ENCODE measurements at regions not wholly inside any gene's neighbourhood (a gene's known extent, or its start where the extent isn't known, plus 50 kb on each side); places are given as distances from the start of the nearest gene placed in this dataset.
"Not testable (repeated sequence)": the region's sequence is repeated elsewhere in the genome, so short reads cannot be mapped to it uniquely, and the experiment has no call there.

DNA sequence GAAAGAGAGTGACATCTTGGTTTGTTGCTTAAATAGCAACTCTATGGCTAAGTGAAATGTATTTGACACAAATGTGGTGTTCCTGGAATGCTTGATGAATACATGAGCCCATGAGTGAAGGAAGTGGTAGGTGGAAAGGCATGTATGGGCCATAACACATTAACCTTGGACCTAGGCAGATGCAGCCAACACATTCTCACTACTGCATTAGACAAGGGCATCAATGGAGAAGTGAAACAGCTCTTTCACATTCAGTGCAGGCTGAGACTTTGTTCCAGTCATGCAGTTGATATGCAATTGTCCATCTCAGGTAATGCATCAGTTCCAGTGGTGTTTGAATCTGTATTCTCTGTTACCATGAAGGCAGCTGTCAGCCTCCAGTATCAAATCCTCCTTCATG, 133.6 kb downstream of the HS3ST3B1 start:
- TF ChIP-seq CTCF (IDR thresholded peaks at IDR 0.05) = no peak
- H3K27me3 Mint-ChIP-seq = no peaks in the 10 kb centered on the region
- ChIA-PET POLR2A (interaction anchor here (1.8 kb wide), 1 partner anchor 12 kb away, joined by 5 read pairs; no protein-coding TSS in a partner anchor), CTCF (no interaction called here)
- DNase-seq = no peak
- H3K4me3 Mint-ChIP-seq = peak overlapping the region; percentile 48
- intact Hi-C loops (cut with micrococcal nuclease) = no loop called here
- H3K36me3 Mint-ChIP-seq (ENCODE audit: low read depth) = no peaks in the 10 kb centered on the region
- peaks cover 51% of the 10 kb centered on the region for H3K4me1 Mint-ChIP-seq
- no peaks in the 10 kb centered on the region for H3K9me3 Mint-ChIP-seq
- peak; percentile 88 for ATAC-seq (ENCODE audit: low read depth)
- H3K27ac Mint-ChIP-seq = peak overlapping the region; percentile 41

DNA sequence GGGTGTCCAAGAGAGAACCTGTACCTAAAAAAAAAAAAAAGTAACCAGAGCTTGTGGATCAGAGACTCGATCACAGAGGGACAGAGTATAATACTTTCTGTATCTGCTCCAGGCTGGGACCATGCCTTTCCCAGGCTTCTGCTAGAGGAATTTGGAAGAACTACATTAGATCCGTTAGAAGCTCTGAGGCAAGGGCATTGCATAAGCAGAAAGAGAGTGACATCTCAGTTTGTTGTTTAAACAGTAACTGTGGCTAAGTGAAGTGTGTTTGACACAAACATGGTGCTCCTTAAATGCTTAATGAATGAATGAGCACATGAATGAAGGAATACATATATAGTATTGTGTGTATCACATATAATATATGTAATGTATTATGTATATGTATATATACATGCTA, 131.2 kb downstream of the HS3ST3B1 start:
- no peaks in the 10 kb centered on the region for H3K9me3 Mint-ChIP-seq
- CTCF ChIA-PET = no interaction called here
- peaks cover 61% of the 10 kb centered on the region for H3K4me1 Mint-ChIP-seq
- ATAC-seq (ENCODE audit: low read depth) (no peak), DNase-seq (no peak)
- H3K4me3 Mint-ChIP-seq = no peak overlapping the region
- no peaks in the 10 kb centered on the region for H3K27me3 Mint-ChIP-seq
- no peak for TF ChIP-seq CTCF (IDR thresholded peaks at IDR 0.05)
- intact Hi-C loops (cut with micrococcal nuclease) = no loop called here
- POLR2A ChIA-PET = no interaction called here
- H3K36me3 Mint-ChIP-seq (ENCODE audit: low read depth) = no peaks in the 10 kb centered on the region
- H3K27ac Mint-ChIP-seq = no peak overlapping the region

DNA sequence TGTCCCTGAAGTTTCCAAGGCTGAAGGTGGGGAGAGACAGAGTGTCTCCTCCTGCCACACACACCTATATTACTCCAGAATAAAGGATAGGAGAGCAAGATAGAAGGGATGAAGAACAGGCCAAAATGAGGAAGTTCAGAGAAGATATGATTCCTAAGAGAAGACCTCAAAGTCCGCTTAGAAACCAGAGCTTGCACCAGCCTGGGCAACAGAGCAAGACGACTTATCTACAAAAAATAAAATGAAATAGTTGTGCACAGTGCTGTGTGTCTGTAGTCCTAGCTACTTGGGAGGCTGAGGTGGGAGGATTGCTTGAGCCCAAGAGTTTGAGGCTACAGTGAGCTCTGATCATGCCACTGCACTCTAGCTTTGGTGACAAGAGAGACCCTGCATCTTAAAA, 128.2 kb downstream of the HS3ST3B1 start:
- ChIA-PET CTCF (interaction anchor here (1.1 to 2.4 kb wide), 5 partner anchors 67 to 128 kb away, joined by 3 to 7 read pairs (median 6); partner anchors contain the start of gene HS3ST3B1), POLR2A (interaction anchor here (0.6 to 3.1 kb wide), 10 partner anchors 8 to 1452 kb away, joined by 3 to 30 read pairs (median 7); partner anchors contain the start of gene HS3ST3B1)
- Mint-ChIP-seq H3K27me3 (no peaks in the 10 kb centered on the region), H3K9me3 (no peaks in the 10 kb centered on the region), H3K36me3 (ENCODE audit: low read depth) (no peaks in the 10 kb centered on the region), H3K4me3 (peak overlapping the region; percentile 75), H3K27ac (peak overlapping the region; percentile 87), H3K4me1 (peaks cover 53% of the 10 kb centered on the region)
- intact Hi-C loops (cut with micrococcal nuclease) = loop anchor here (2.0 to 5.0 kb wide), 2 partner anchors 18 to 362 kb away; partner anchors contain the start of gene COX10
- ATAC-seq (ENCODE audit: low read depth) (peak; percentile 18), DNase-seq (no peak)
- no peak for TF ChIP-seq CTCF (IDR thresholded peaks at IDR 0.05)

DNA sequence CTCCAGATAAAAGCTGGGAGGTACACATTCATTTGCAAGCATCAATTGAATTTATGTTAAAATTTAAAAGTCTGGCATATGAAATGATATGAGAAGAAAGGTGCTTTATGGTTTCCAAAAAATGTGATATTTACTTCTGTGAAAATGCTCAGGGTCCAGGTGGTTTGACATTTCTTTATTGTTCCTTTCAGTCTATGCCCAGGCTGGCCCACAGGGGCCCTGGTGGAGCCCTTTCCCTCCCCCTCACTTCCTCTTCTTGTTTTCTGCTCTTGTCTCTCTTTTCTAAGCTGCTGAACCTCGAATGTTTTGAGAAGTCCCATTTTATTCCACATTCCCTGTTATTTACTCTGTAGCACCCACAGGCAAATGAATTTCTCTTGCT, 127.8 kb downstream of the HS3ST3B1 start:
- intact Hi-C loops (cut with micrococcal nuclease) = loop anchor here (1.0 to 5.0 kb wide), 7 partner anchors 18 to 497 kb away; partner anchors contain the start of gene COX10
- ATAC-seq (ENCODE audit: low read depth) = peak; percentile 76
- TF ChIP-seq CTCF (IDR thresholded peaks at IDR 0.05) = no peak
- DNase-seq = no peak
- POLR2A ChIA-PET = interaction anchor here (1.0 to 3.1 kb wide), 11 partner anchors 9 to 497 kb away, joined by 3 to 30 read pairs (median 7); partner anchors contain the start of genes COX10 and HS3ST3B1
- Mint-ChIP-seq H3K27ac (peak overlapping the region; percentile 87), H3K27me3 (no peaks in the 10 kb centered on the region), H3K4me1 (peaks cover 50% of the 10 kb centered on the region), H3K9me3 (no peaks in the 10 kb centered on the region), H3K4me3 (peak overlapping the region; percentile 75), H3K36me3 (ENCODE audit: low read depth) (no peaks in the 10 kb centered on the region)
- CTCF ChIA-PET = interaction anchor here (0.9 to 2.4 kb wide), 6 partner anchors 67 to 220 kb away, joined by 3 to 7 read pairs (median 5); partner anchors contain the start of gene HS3ST3B1

- DNase-seq = peak; percentile 37
- ATAC-seq (ENCODE audit: low read depth) = peak; percentile 86
- intact Hi-C loops (cut with micrococcal nuclease) = loop anchor here (1.0 to 5.0 kb wide), 7 partner anchors 19 to 497 kb away; partner anchors contain the start of gene COX10
- no peaks in the 10 kb centered on the region for H3K36me3 Mint-ChIP-seq (ENCODE audit: low read depth)
- ChIA-PET CTCF (interaction anchor here (0.9 to 2.4 kb wide), 6 partner anchors 66 to 220 kb away, joined by 3 to 7 read pairs (median 5); partner anchors contain the start of gene HS3ST3B1), POLR2A (interaction anchor here (0.5 to 3.1 kb wide), 13 partner anchors 9 to 497 kb away, joined by 3 to 30 read pairs (median 6); partner anchors contain the start of genes COX10 and HS3ST3B1)
- H3K4me3 Mint-ChIP-seq = peak overlapping the region; percentile 75
- H3K9me3 Mint-ChIP-seq = no peaks in the 10 kb centered on the region
- H3K27ac Mint-ChIP-seq = peak overlapping the region; percentile 87
- H3K27me3 Mint-ChIP-seq = no peaks in the 10 kb centered on the region
- no peak for TF ChIP-seq CTCF (IDR thresholded peaks at IDR 0.05)
- peaks cover 50% of the 10 kb centered on the region for H3K4me1 Mint-ChIP-seq
These were observed 127.2 kb downstream of the HS3ST3B1 start for GRCh38 chr17:14427900-14428647.

- CTCF ChIA-PET; H3K36me3 Mint-ChIP-seq (ENCODE audit: low read depth); H3K27me3 Mint-ChIP-seq; H3K27ac Mint-ChIP-seq; intact Hi-C loops (cut with micrococcal nuclease); DNase-seq; H3K9me3 Mint-ChIP-seq; ATAC-seq (ENCODE audit: low read depth); H3K4me3 Mint-ChIP-seq: not testable (repeated sequence)
- POLR2A ChIA-PET = interaction anchor here (0.7 kb wide), 1 partner anchor 85 kb away, joined by 4 read pairs; no protein-coding TSS in a partner anchor
- H3K4me1 Mint-ChIP-seq = peaks cover 26% of the 10 kb centered on the region
These were observed 122.3 kb downstream of the HS3ST3B1 start for GRCh38 chr17:14423156-14423555.

Measured in activated B cell treated with CpG ODN at 0.5 μM for 24 hours (primary cell).